Esophagus squamous epithelium (tissue), 4 donors: ENCODE measurements at regions not wholly inside any gene's neighbourhood (a gene's known extent, or its start where the extent isn't known, plus 50 kb on each side); places are given as distances from the start of the nearest gene placed in this dataset.

Experiments
- POLR2A ChIP-seq, 4 donors: fragments of 450-650 bp; IDR thresholded peaks; one replicate each; pipeline ENCODE4 v1.6.1; 2017; ENCODE audit warnings: antibody characterized with exemption in 4 of 4, mild to moderate bottlenecking in 4 of 4, moderate library complexity in 3 of 4
- TF ChIP-seq, protein P1 (sequence below), 6 experiments: fragments of 450-650 bp in 4 of 6; fragments of 200-600 bp in 2 of 6; sonication (generic) in 2 of 6; IDR thresholded peaks; one replicate each; pipeline ENCODE4 v1.5.1; 2016 to 2019; ENCODE audit warnings: antibody characterized with exemption in 6 of 6, mild to moderate bottlenecking in 4 of 6, moderate library complexity in 4 of 6

DNA sequence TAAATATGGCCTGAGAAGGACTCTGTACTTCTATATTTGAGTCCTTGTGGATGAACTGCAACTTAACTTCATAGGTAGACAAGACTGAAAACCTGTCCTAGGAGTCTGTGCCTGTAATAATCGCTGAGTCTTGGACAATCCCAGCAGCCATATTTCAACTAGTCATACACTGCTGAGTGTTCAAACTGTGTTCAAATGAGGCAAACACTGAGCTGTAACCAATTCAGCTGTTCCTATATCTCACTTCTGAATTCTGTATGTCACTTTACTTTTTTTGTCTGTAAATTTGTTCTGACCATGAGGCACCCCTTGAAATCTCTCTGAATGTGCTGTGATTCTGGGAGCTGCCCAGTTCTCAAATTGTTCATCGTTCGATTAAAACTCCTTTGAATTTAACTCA, 72.4 kb downstream of the FOXF2 start:
- TF ChIP-seq, protein P1, sequence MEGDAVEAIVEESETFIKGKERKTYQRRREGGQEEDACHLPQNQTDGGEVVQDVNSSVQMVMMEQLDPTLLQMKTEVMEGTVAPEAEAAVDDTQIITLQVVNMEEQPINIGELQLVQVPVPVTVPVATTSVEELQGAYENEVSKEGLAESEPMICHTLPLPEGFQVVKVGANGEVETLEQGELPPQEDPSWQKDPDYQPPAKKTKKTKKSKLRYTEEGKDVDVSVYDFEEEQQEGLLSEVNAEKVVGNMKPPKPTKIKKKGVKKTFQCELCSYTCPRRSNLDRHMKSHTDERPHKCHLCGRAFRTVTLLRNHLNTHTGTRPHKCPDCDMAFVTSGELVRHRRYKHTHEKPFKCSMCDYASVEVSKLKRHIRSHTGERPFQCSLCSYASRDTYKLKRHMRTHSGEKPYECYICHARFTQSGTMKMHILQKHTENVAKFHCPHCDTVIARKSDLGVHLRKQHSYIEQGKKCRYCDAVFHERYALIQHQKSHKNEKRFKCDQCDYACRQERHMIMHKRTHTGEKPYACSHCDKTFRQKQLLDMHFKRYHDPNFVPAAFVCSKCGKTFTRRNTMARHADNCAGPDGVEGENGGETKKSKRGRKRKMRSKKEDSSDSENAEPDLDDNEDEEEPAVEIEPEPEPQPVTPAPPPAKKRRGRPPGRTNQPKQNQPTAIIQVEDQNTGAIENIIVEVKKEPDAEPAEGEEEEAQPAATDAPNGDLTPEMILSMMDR (IDR thresholded peaks at IDR 0.05): no peak
- no peak for TF ChIP-seq POLR2A (IDR thresholded peaks at IDR 0.05)
